NCI-H748 treated with DMSO at 0.1 percent for 48 hours (cell line): ENCODE measurements at regions not wholly inside any gene's neighbourhood (a gene's known extent, or its start where the extent isn't known, plus 50 kb on each side); places are given as distances from the start of the nearest gene placed in this dataset.

Experiments used
- DNase-seq: peaks from one replicate; lab custom pipeline; 2025; lab: John Stamatoyannopoulos, UW

DNA sequence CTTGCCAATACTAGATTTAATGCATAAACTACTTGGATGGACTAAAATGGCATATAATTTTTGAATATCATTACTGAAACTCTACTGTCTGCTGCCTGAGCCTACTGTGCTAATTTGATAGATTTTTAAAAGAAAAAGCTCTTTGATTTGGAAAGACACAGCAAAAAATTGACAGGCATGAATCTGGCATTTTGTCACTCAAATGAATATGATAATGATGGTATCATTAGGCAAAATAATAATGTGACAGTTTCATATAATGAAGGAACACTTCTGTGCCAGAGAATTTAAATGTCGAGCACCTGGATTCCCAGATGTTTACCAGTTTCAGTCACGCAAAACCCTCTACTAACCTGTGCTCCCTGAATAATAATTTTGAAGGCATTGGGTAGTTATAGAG, 60.0 kb upstream of the SLC13A1 start:
- DNase-seq = no peak
